Aorta (tissue), 5 donors: ENCODE measurements at regions not wholly inside any gene's neighbourhood (a gene's known extent, or its start where the extent isn't known, plus 50 kb on each side); places are given as distances from the start of the nearest gene placed in this dataset.

Experiments used
- ATAC-seq: fragments of 200-7000 bp; cut with Tn5 transposase; one replicate; pipeline ENCODE4 v1.9.1; 2022; ENCODE audit warnings: moderate library complexity; ENCODE audit not compliant: low FRiP score
- DNase-seq, 2 donors: peaks; one replicate each; pipeline ENCODE4 v3.0.0-alpha.2; 2020
- H3K27ac ChIP-seq, 2 donors: one replicate each; pipeline ENCODE4 v1.5.1; 2013; ENCODE audit warnings: low read length in 2 of 2, mild to moderate bottlenecking in 2 of 2, moderate library complexity in 2 of 2, control low read depth in 1 of 2, inconsistent platforms in 1 of 2, low read depth in 1 of 2
- H3K27me3 ChIP-seq, 2 donors: one replicate each; pipeline ENCODE4 v1.6.1; 2013; ENCODE audit warnings: control low read depth in 1 of 2, low read length in 1 of 2, mild to moderate bottlenecking in 1 of 2, moderate library complexity in 1 of 2; ENCODE audit not compliant: insufficient read depth in 2 of 2, control insufficient read depth in 1 of 2
- H3K36me3 ChIP-seq, 2 donors: one replicate each; pipeline ENCODE4 v1.6.1; 2013; ENCODE audit warnings: control low read depth in 1 of 2, low read length in 1 of 2, mild to moderate bottlenecking in 1 of 2; ENCODE audit not compliant: insufficient read depth in 2 of 2, control insufficient read depth in 1 of 2
- H3K4me1 ChIP-seq, 2 donors: one replicate each; pipeline ENCODE4 v1.6.1; 2013; ENCODE audit warnings: low read length in 2 of 2, control low read depth in 1 of 2, mild to moderate bottlenecking in 1 of 2, moderate library complexity in 1 of 2; ENCODE audit not compliant: insufficient read depth in 2 of 2, control insufficient read depth in 1 of 2
- H3K4me3 ChIP-seq, 2 donors: one replicate each; pipeline ENCODE4 v1.5.1; 2013; ENCODE audit warnings: low read length in 2 of 2, control low read depth in 1 of 2, mild to moderate bottlenecking in 1 of 2
- H3K9me3 ChIP-seq: one replicate; pipeline ENCODE4 v1.6.1; 2013; ENCODE audit warnings: mild to moderate bottlenecking, low read length; ENCODE audit not compliant: control insufficient read depth
- WGBS, 2 donors: extraction: QIAGEN DNeasy Blood & Tissue Kit; methylation state at CpG; one replicate each; pipeline ENCODE4 v1.1.7; 2013; 5-methylcytosine and 5-hydroxymethylcytosine counted together
- intact Hi-C, 2 donors: fragments of 100-400 bp; cut with DNase I; formaldehyde crosslinking; loops; one replicate each; pipeline versions ENCODE4 v1.14.2 to v1.15.0; 2022
- donor health status: healthy with polysubstance abuse.
- donor health status: Bipolar disorder and iron deficiency.
- donor health status: DM: no; HTN: no; CAD: no.
- donor health status: DM: no; HTN: no; CAD: no.
- donor health status: DM: yes; HTN: yes; CAD: no.

GRCh38 chr1:199054694-199055093 is 415.9 kb downstream of the PTPRC start:
- no peaks in the 10 kb centered on the region for H3K4me1 ChIP-seq
- no peaks in the 10 kb centered on the region for H3K27me3 ChIP-seq
- intact Hi-C loops, result no loop called here
- H3K4me3 ChIP-seq, result no peak overlapping the region
- H3K9me3 ChIP-seq, result peaks cover 1% of the 10 kb centered on the region
- H3K27ac ChIP-seq, result no peak overlapping the region
- ATAC-seq, result no peak
- WGBS, 2 donors, result 75 to 79% methylated on average over 1 of the region's 1 CpG
- no peak for DNase-seq
- no peaks in the 10 kb centered on the region for H3K36me3 ChIP-seq

- Histone ChIP-seq H3K27me3 (no peaks in the 10 kb centered on the region), H3K4me1 (no peaks in the 10 kb centered on the region), H3K27ac (no peak overlapping the region), H3K36me3 (no peaks in the 10 kb centered on the region), H3K4me3 (no peak overlapping the region), H3K9me3 (no peaks in the 10 kb centered on the region)
- intact Hi-C loops, result no loop called here
- 84 to 88% methylated on average over 1 of the region's 1 CpG for WGBS, 2 donors
- ATAC-seq (no peak), DNase-seq (no peak)
Observed at GRCh38 chr1:199057322-199057721, 418.5 kb downstream of the PTPRC start.

- intact Hi-C loops, result no loop called here
- 88 to 89% methylated on average over 4 of the region's 4 CpGs for WGBS, 2 donors
- H3K9me3 ChIP-seq, result no peaks in the 10 kb centered on the region
- DNase-seq (no peak), ATAC-seq (no peak)
- H3K4me3 ChIP-seq, result no peak overlapping the region
- no peaks in the 10 kb centered on the region for H3K4me1 ChIP-seq
- H3K27me3 ChIP-seq, result no peaks in the 10 kb centered on the region
- no peaks in the 10 kb centered on the region for H3K36me3 ChIP-seq
- H3K27ac ChIP-seq, result no peak overlapping the region
Observed at GRCh38 chr1:199058281-199058680, 419.4 kb downstream of the PTPRC start.

GRCh38 chr1:199064971-199065370 is 426.1 kb downstream of the PTPRC start:
- H3K27ac ChIP-seq, result no peak overlapping the region
- 94% methylated on average over 1 of the region's 1 CpG for WGBS, 2 donors
- no peaks in the 10 kb centered on the region for H3K27me3 ChIP-seq
- H3K9me3 ChIP-seq, result no peaks in the 10 kb centered on the region
- intact Hi-C loops, result no loop called here
- no peaks in the 10 kb centered on the region for H3K4me1 ChIP-seq
- no peak for DNase-seq
- H3K4me3 ChIP-seq, result no peak overlapping the region
- H3K36me3 ChIP-seq, result no peaks in the 10 kb centered on the region
- no peak for ATAC-seq

GRCh38 chr1:199067483-199067882 is 428.6 kb downstream of the PTPRC start:
- DNase-seq, result no peak
- intact Hi-C loops, result no loop called here
- no peak for ATAC-seq
- Histone ChIP-seq H3K4me3 (no peak overlapping the region), H3K4me1 (no peaks in the 10 kb centered on the region), H3K9me3 (no peaks in the 10 kb centered on the region), H3K36me3 (no peaks in the 10 kb centered on the region), H3K27ac (no peak overlapping the region), H3K27me3 (no peaks in the 10 kb centered on the region)
- 47% methylated on average over 2 of the region's 2 CpGs for WGBS, 2 donors

- Histone ChIP-seq H3K9me3 (no peaks in the 10 kb centered on the region), H3K4me1 (no peaks in the 10 kb centered on the region), H3K27ac (no peak overlapping the region), H3K36me3 (no peaks in the 10 kb centered on the region), H3K27me3 (no peaks in the 10 kb centered on the region), H3K4me3 (no peak overlapping the region)
- intact Hi-C loops, result no loop called here
- WGBS, 2 donors, result 71 to 95% methylated on average over 2 of the region's 2 CpGs
- ATAC-seq, result no peak
- DNase-seq, result no peak
Observed at GRCh38 chr1:199071080-199071479, 432.2 kb downstream of the PTPRC start.

- H3K9me3 ChIP-seq, result no peaks in the 10 kb centered on the region
- H3K27ac ChIP-seq, result no peak overlapping the region
- WGBS, 2 donors, result 89 to 97% methylated on average over 1 of the region's 1 CpG
- intact Hi-C loops, result no loop called here
- DNase-seq, result no peak
- ATAC-seq, result no peak
- H3K27me3 ChIP-seq, result no peaks in the 10 kb centered on the region
- H3K4me1 ChIP-seq, result no peaks in the 10 kb centered on the region
- no peak overlapping the region for H3K4me3 ChIP-seq
- H3K36me3 ChIP-seq, result no peaks in the 10 kb centered on the region
Observed at GRCh38 chr1:199073166-199073565, 434.3 kb downstream of the PTPRC start.

- Histone ChIP-seq H3K9me3 (no peaks in the 10 kb centered on the region), H3K27me3 (no peaks in the 10 kb centered on the region), H3K36me3 (no peaks in the 10 kb centered on the region), H3K4me1 (no peaks in the 10 kb centered on the region), H3K4me3 (no peak overlapping the region), H3K27ac (no peak overlapping the region)
- intact Hi-C loops, result no loop called here
- WGBS, 2 donors, result 56 to 64% methylated on average over 2 of the region's 2 CpGs
- ATAC-seq (no peak), DNase-seq (no peak)
Observed at GRCh38 chr1:199075792-199076191, 437.0 kb downstream of the PTPRC start.

GRCh38 chr1:199079994-199080393 is 441.2 kb downstream of the PTPRC start:
- DNase-seq (no peak), ATAC-seq (no peak)
- no peaks in the 10 kb centered on the region for H3K9me3 ChIP-seq
- H3K27me3 ChIP-seq, result no peaks in the 10 kb centered on the region
- WGBS, 2 donors, result 93 to 97% methylated on average over 1 of the region's 1 CpG
- no peaks in the 10 kb centered on the region for H3K36me3 ChIP-seq
- no peaks in the 10 kb centered on the region for H3K4me1 ChIP-seq
- H3K27ac ChIP-seq, result no peak overlapping the region
- intact Hi-C loops, result no loop called here
- no peak overlapping the region for H3K4me3 ChIP-seq
